Type B pancreatic cell (in vitro differentiated cells): ENCODE measurements at regions not wholly inside any gene's neighbourhood (a gene's known extent, or its start where the extent isn't known, plus 50 kb on each side); places are given as distances from the start of the nearest gene placed in this dataset.

Source experiments
- DNase-seq: peaks from one replicate; pipeline ENCODE4 v3.0.0; 2021; ENCODE audit warnings: mixed read lengths; ENCODE audit not compliant: unreplicated experiment; ENCODE audit errors: extremely low spot score
- H3K27ac Mint-ChIP-seq: 2 replicates; pipeline ENCODE4 v1.8.0; 2021; ENCODE audit warnings: mild to moderate bottlenecking, mixed read lengths
- H3K27me3 Mint-ChIP-seq: 2 replicates; pipeline ENCODE4 v1.8.0; 2021; ENCODE audit warnings: mixed read lengths
- H3K36me3 Mint-ChIP-seq: 2 replicates; pipeline ENCODE4 v1.8.0; 2021; ENCODE audit warnings: mixed read lengths
- H3K4me1 Mint-ChIP-seq: one replicate; pipeline ENCODE4 v1.8.0; 2021; ENCODE audit warnings: mixed read lengths; ENCODE audit not compliant: unreplicated experiment
- H3K4me3 Mint-ChIP-seq: 2 replicates; pipeline ENCODE4 v1.8.0; 2021; ENCODE audit warnings: mild to moderate bottlenecking, mixed read lengths
- H3K9me3 Mint-ChIP-seq: 2 replicates; pipeline ENCODE4 v1.8.0; 2021; ENCODE audit warnings: mixed read lengths
- CTCF ChIP-seq: fragments of 200-600 bp; sonication (generic); conservative IDR thresholded peaks from 2 replicates; pipeline ENCODE4 v1.5.0; 2021; ENCODE audit warnings: antibody characterized with exemption, mild to moderate bottlenecking

DNA sequence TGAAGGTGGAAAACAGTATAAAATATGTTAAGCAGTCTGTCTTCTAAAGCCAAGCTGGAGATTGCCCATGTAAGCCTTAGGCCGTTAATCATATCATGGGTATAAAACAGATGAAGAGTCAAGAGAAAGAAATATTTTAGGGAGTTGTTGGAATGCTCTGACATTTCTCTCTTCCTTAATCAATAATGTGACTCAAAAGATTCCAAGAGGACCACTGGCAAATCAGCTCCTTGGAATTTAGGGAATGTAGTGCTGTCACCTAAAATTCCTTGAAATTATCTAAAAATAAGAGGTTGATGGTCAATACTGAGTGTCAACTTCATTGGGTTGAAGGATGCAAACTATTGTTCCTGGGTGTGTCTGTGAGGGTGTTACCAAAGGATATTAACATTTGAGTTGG is 525.9 kb downstream of the KCNA4 start:
- Mint-ChIP-seq H3K27me3 (no peaks in the 10 kb centered on the region), H3K4me1 (no peaks in the 10 kb centered on the region), H3K4me3 (no peak overlapping the region), H3K36me3 (no peaks in the 10 kb centered on the region), H3K27ac (no peak overlapping the region), H3K9me3 (no peaks in the 10 kb centered on the region)
- DNase-seq, result no peak
- no peak for TF ChIP-seq CTCF

- no peak overlapping the region for H3K27ac Mint-ChIP-seq
- H3K4me1 Mint-ChIP-seq, result no peaks in the 10 kb centered on the region
- no peak for TF ChIP-seq CTCF
- H3K4me3 Mint-ChIP-seq, result no peak overlapping the region
- DNase-seq, result no peak
- H3K27me3 Mint-ChIP-seq, result no peaks in the 10 kb centered on the region
- H3K36me3 Mint-ChIP-seq, result no peaks in the 10 kb centered on the region
- no peaks in the 10 kb centered on the region for H3K9me3 Mint-ChIP-seq
Observed at GRCh38 chr11:29486301-29486700, 530.5 kb downstream of the KCNA4 start.

DNA sequence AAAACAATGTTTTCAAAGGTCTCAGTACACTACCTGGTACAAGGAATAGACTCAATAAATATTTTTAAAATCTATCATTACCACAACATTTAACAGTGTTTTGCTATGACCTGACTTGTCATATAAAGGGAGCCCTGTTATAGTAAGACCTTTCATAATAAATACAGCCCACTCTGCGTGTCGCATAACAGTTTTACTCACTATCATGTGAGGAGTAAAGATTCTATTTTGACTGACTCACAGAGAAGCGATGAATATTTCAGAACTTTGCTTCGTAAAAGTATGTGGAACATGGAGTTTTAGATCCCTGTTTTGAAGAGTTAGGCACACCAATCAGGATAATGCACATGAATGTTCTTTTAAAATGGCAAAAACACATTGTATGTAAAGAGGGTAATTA is 531.2 kb downstream of the KCNA4 start:
- H3K9me3 Mint-ChIP-seq, result no peaks in the 10 kb centered on the region
- TF ChIP-seq CTCF, result no peak
- no peaks in the 10 kb centered on the region for H3K27me3 Mint-ChIP-seq
- no peaks in the 10 kb centered on the region for H3K4me1 Mint-ChIP-seq
- no peaks in the 10 kb centered on the region for H3K36me3 Mint-ChIP-seq
- no peak overlapping the region for H3K27ac Mint-ChIP-seq
- no peak overlapping the region for H3K4me3 Mint-ChIP-seq
- no peak for DNase-seq

GRCh38 chr11:29484548-29484947 is 532.3 kb downstream of the KCNA4 start:
- H3K36me3 Mint-ChIP-seq, result no peaks in the 10 kb centered on the region
- no peak overlapping the region for H3K4me3 Mint-ChIP-seq
- TF ChIP-seq CTCF, result no peak
- no peaks in the 10 kb centered on the region for H3K27me3 Mint-ChIP-seq
- H3K4me1 Mint-ChIP-seq, result no peaks in the 10 kb centered on the region
- no peak for DNase-seq
- H3K9me3 Mint-ChIP-seq, result no peaks in the 10 kb centered on the region
- no peak overlapping the region for H3K27ac Mint-ChIP-seq

GRCh38 chr11:29483831-29484230 is 533.0 kb downstream of the KCNA4 start:
- no peaks in the 10 kb centered on the region for H3K4me1 Mint-ChIP-seq
- TF ChIP-seq CTCF, result no peak
- DNase-seq, result no peak
- no peaks in the 10 kb centered on the region for H3K36me3 Mint-ChIP-seq
- H3K27me3 Mint-ChIP-seq, result no peaks in the 10 kb centered on the region
- no peak overlapping the region for H3K27ac Mint-ChIP-seq
- no peaks in the 10 kb centered on the region for H3K9me3 Mint-ChIP-seq
- H3K4me3 Mint-ChIP-seq, result no peak overlapping the region

DNA sequence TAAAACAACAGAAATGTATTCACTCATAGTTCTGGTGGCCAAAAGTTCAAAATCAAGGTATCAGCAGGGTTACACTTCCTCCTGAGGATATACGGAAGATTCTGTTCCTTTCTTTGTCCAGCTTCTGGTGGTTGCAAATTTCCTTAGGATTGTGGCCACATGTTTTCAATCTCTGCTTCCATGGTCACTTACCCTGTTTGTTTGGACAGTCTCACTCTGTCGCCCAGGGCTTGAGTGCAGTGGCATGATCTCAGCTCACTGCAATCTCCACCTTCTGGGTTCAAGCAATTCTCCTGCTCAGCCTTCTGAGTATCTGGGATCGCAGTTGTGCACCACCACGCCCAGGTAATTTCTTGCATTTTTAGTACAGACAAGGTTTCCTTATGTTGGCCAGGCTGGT is 534.3 kb downstream of the KCNA4 start:
- TF ChIP-seq CTCF, result no peak
- no peak overlapping the region for H3K27ac Mint-ChIP-seq

More for the DNA sequence above, 534.3 kb downstream of the KCNA4 start:
- Mint-ChIP-seq H3K4me1 (no peaks in the 10 kb centered on the region), H3K27me3 (no peaks in the 10 kb centered on the region), H3K4me3 (no peak overlapping the region), H3K9me3 (no peaks in the 10 kb centered on the region), H3K36me3 (no peaks in the 10 kb centered on the region)
- no peak for DNase-seq
